SK-N-SH (cell line): ENCODE measurements at regions not wholly inside any gene's neighbourhood (a gene's known extent, or its start where the extent isn't known, plus 50 kb on each side); places are given as distances from the start of the nearest gene placed in this dataset.

ENCODE experiments used
- CTCF ChIA-PET: fragments of 300-600, 350-600 bp; formaldehyde crosslinking; extraction: SDS; loops from one replicate; lab custom pipeline; 2021; lab: Yijun Ruan, JAX
- POLR2A ChIA-PET: fragments of 350-600 bp; sonication (Branson Sonifier 250); formaldehyde crosslinking; extraction: SDS; loops from one replicate; lab custom pipeline; 2020; ENCODE audit warnings: antibody characterized with exemption, inconsistent platforms; lab: Yijun Ruan, JAX
- DNase-seq: peaks from one replicate; pipeline ENCODE4 v3.0.0; 2012
- H2AFZ ChIP-seq: fragments of 200-600 bp; sonication (generic); 2 replicates; pipeline ENCODE4 v1.8.1; 2016; ENCODE audit warnings: antibody characterized with exemption, mild to moderate bottlenecking, low read depth
- H3F3A ChIP-seq: fragments of 200-600 bp; sonication (generic); replicated peaks from 2 replicates; pipeline ENCODE3; 2016; ENCODE audit warnings: antibody characterized with exemption, mild to moderate bottlenecking; ENCODE audit not compliant: insufficient read depth
- H3K27ac ChIP-seq, 2 experiments: fragments of 200-500 bp in 1 of 2; fragments of 200-600 bp in 1 of 2; sonication (Bioruptor generic) in 1 of 2; sonication (generic), shearing (Covaris generic) in 1 of 2; 2 replicates each; pipeline versions ENCODE4 v1.5.1 to v1.6.1; 2014 to 2016; ENCODE audit warnings: low read depth in 2 of 2, inconsistent platforms in 1 of 2, low read length in 1 of 2, mild to moderate bottlenecking in 1 of 2, mixed read lengths in 1 of 2
- H3K27me3 ChIP-seq: fragments of 200-600 bp; sonication (generic), shearing (Covaris generic); 2 replicates; pipeline ENCODE4 v1.6.1; 2016; ENCODE audit warnings: mixed run types; ENCODE audit not compliant: insufficient read depth
- H3K36me3 ChIP-seq, 2 experiments: fragments of 200-500 bp in 1 of 2; fragments of 200-600 bp in 1 of 2; sonication (Bioruptor generic) in 1 of 2; sonication (generic) in 1 of 2; replicated peaks in 1 of 2; 2 replicates each; pipeline versions ENCODE3 to v1.5.1; 2014 to 2016; ENCODE audit warnings: low read length in 1 of 2, mild to moderate bottlenecking in 1 of 2; ENCODE audit not compliant: insufficient read depth in 2 of 2, control insufficient read depth in 1 of 2
- H3K4me1 ChIP-seq, 2 experiments: fragments of 200-500 bp in 1 of 2; fragments of 200-600 bp in 1 of 2; sonication (Bioruptor generic) in 1 of 2; sonication (generic), shearing (Covaris generic) in 1 of 2; 2 replicates each; pipeline versions ENCODE4 v1.5.1 to v1.6.1; 2014 to 2016; ENCODE audit warnings: low read depth in 1 of 2, low read length in 1 of 2, mixed run types in 1 of 2; ENCODE audit not compliant: insufficient read depth in 2 of 2, control insufficient read depth in 1 of 2
- H3K4me2 ChIP-seq: fragments of 200-600 bp; sonication (generic), shearing (Covaris generic); 2 replicates; pipeline ENCODE4 v1.6.1; 2017; ENCODE audit warnings: mixed run types
- H3K4me3 ChIP-seq, 2 experiments: fragments of 200-500 bp in 1 of 2; fragments of 200-600 bp in 1 of 2; sonication (Bioruptor generic) in 1 of 2; sonication (generic), shearing (Covaris generic) in 1 of 2; 2 replicates each; pipeline versions ENCODE4 v1.5.1 to v1.8.1; 2014 to 2016; ENCODE audit warnings: low read depth in 2 of 2, inconsistent platforms in 1 of 2, low read length in 1 of 2, mild to moderate bottlenecking in 1 of 2, mixed read lengths in 1 of 2, moderate library complexity in 1 of 2
- H3K79me2 ChIP-seq: fragments of 200-600 bp; sonication (generic); 2 replicates; pipeline ENCODE4 v1.8.1; 2017; ENCODE audit warnings: mild to moderate bottlenecking; ENCODE audit not compliant: insufficient read depth
- H3K9ac ChIP-seq: fragments of 200-600 bp; sonication (generic); 2 replicates; pipeline ENCODE4 v1.6.1; 2017; ENCODE audit warnings: mixed run types
- H3K9me2 ChIP-seq: fragments of 200-600 bp; sonication (generic); 2 replicates; pipeline ENCODE4 v1.6.1; 2017; ENCODE audit warnings: mixed run types
- H3K9me3 ChIP-seq: fragments of 200-600 bp; sonication (generic); 2 replicates; pipeline ENCODE4 v1.6.1; 2017; ENCODE audit warnings: mixed run types, mild to moderate bottlenecking, moderate library complexity
- H4K20me1 ChIP-seq: fragments of 200-600 bp; sonication (generic); 2 replicates; pipeline ENCODE4 v1.6.1; 2017; ENCODE audit warnings: mild to moderate bottlenecking, mixed run types; ENCODE audit not compliant: insufficient read depth
- ELF1 ChIP-seq: IDR thresholded peaks from 2 replicates; pipeline ENCODE4 v1.4.0; 2012
- EZH2phosphoT487 ChIP-seq: fragments of 200-600 bp; sonication (generic); IDR thresholded peaks from 2 replicates; pipeline ENCODE4 v1.6.1; 2017; ENCODE audit warnings: low read depth, mixed run types, mild to moderate bottlenecking, antibody characterized with exemption, moderate library complexity, borderline replicate concordance
- FOSL2 ChIP-seq: IDR thresholded peaks from 2 replicates; pipeline ENCODE4 v1.4.0; 2012; ENCODE audit warnings: low read depth, mild to moderate bottlenecking, moderate library complexity, borderline replicate concordance
- FOXJ3 ChIP-seq: sonication (generic); formaldehyde crosslinking; IDR thresholded peaks from 2 replicates; pipeline ENCODE4 v1.5.1; 2020; ENCODE audit warnings: mild to moderate bottlenecking, missing genetic modification reagents
- FOXM1 ChIP-seq: IDR thresholded peaks from 2 replicates; pipeline ENCODE4 v1.4.0; 2012; ENCODE audit warnings: low read depth, mild to moderate bottlenecking
- JUND ChIP-seq: IDR thresholded peaks from 2 replicates; pipeline ENCODE4 v1.4.0; 2012
- MXI1 ChIP-seq: IDR thresholded peaks from 2 replicates; pipeline ENCODE4 v1.6.1; 2012; ENCODE audit warnings: mild to moderate bottlenecking, low read depth, low read length, improper control_type of control experiment
- NFIC ChIP-seq: IDR thresholded peaks from 2 replicates; pipeline ENCODE4 v1.4.0; 2012; ENCODE audit warnings: borderline replicate concordance
- NRF1 ChIP-seq: IDR thresholded peaks from 2 replicates; pipeline ENCODE4 v1.6.1; 2012; ENCODE audit warnings: low read depth, mild to moderate bottlenecking, low read length
- RCOR1 ChIP-seq: fragments of 150-350 bp; IDR thresholded peaks from 2 replicates; pipeline ENCODE4 v1.6.1; 2017; ENCODE audit warnings: antibody characterized with exemption, low read length
- RFX5 ChIP-seq: IDR thresholded peaks from 2 replicates; pipeline ENCODE4 v1.6.1; 2012; ENCODE audit warnings: mild to moderate bottlenecking, improper control_type of control experiment, low read length
- SIN3A ChIP-seq: IDR thresholded peaks from 2 replicates; pipeline ENCODE4 v1.6.1; 2012; ENCODE audit warnings: low read depth, mild to moderate bottlenecking, low read length, moderate library complexity, borderline replicate concordance
- SMC3 ChIP-seq: IDR thresholded peaks from 2 replicates; pipeline ENCODE4 v1.6.1; 2012; ENCODE audit warnings: low read depth, low read length, improper control_type of control experiment
- TAF1 ChIP-seq: IDR thresholded peaks from 2 replicates; pipeline ENCODE4 v1.6.1; 2012; ENCODE audit warnings: low read depth, mild to moderate bottlenecking, low read length, moderate library complexity, borderline replicate concordance
- TCF12 ChIP-seq: IDR thresholded peaks from 2 replicates; pipeline ENCODE4 v1.4.0; 2012
- TEAD4 ChIP-seq: IDR thresholded peaks from 2 replicates; pipeline ENCODE4 v1.4.0; 2012; ENCODE audit warnings: mild to moderate bottlenecking, borderline replicate concordance; ENCODE audit not compliant: insufficient read depth
- USF1 ChIP-seq: IDR thresholded peaks from 2 replicates; pipeline ENCODE4 v1.4.0; 2012; ENCODE audit warnings: low read depth, borderline replicate concordance
- YY1 ChIP-seq: IDR thresholded peaks from 2 replicates; pipeline ENCODE4 v1.4.0; 2012; ENCODE audit warnings: low read depth, mild to moderate bottlenecking
- TF ChIP-seq, protein P1 (sequence below): IDR thresholded peaks from 2 replicates; pipeline ENCODE4 v1.4.0; 2012; ENCODE audit warnings: low read depth
- TF ChIP-seq, protein P2 (sequence below): IDR thresholded peaks from 2 replicates; pipeline ENCODE4; 2012
- TF ChIP-seq, protein P3 (sequence below): fragments of 200-600 bp; sonication (generic); IDR thresholded peaks from 2 replicates; pipeline ENCODE4 v1.6.1; 2017; ENCODE audit warnings: antibody characterized with exemption, mild to moderate bottlenecking, moderate library complexity

DNA sequence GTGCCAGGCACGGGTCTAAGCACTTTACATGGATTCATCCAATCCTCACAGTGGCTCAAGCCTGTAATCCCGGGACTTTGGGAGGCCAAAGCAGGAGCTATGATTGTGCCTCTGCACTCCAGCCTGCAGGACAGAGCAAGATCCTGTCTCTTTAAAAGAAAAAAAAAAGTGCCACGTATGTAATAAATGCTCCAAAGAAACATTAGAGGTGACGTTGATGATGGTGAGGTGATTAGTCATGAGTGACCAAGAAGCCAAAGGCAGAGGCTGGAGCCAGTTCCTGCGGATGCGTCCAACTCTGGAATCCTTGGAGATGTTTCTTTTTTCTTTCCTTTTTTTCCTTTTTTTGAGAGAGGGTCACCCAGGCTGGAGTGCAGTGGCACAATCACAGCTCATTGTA lies 59.4 kb upstream of the SIAH1 start (continued):
- TF ChIP-seq NFIC (0 out of 2 replicates have a peak, but pooled peaks have one; percentile 20), RFX5 (peak; percentile 59; the same call in 1 of the 2 replicates), MXI1 (no peak), JUND (peak; percentile 25; the same call in 1 of the 2 replicates), TCF12 (peak; percentile 27; the same call in 1 of the 2 replicates), USF1 (no peak), FOXJ3 (CRISPR knock-in tag) (no peak), EZH2phosphoT487 (no peak), YY1 (no peak), NRF1 (no peak), TAF1 (no peak), SIN3A (no peak), ELF1 (no peak), RCOR1 (no peak), FOSL2 (peak; percentile 76), SMC3 (no peak)
- TF ChIP-seq, protein P1, sequence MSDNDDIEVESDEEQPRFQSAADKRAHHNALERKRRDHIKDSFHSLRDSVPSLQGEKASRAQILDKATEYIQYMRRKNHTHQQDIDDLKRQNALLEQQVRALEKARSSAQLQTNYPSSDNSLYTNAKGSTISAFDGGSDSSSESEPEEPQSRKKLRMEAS = peak; percentile 54; the same call in 1 of the 2 replicates
- TF ChIP-seq, protein P2, sequence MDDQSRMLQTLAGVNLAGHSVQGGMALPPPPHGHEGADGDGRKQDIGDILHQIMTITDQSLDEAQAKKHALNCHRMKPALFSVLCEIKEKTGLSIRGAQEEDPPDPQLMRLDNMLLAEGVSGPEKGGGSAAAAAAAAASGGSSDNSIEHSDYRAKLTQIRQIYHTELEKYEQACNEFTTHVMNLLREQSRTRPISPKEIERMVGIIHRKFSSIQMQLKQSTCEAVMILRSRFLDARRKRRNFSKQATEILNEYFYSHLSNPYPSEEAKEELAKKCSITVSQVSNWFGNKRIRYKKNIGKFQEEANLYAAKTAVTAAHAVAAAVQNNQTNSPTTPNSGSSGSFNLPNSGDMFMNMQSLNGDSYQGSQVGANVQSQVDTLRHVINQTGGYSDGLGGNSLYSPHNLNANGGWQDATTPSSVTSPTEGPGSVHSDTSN = peak; percentile 82

- ChIA-PET POLR2A (no interaction called here), CTCF (no interaction called here)
- Histone ChIP-seq H3K27me3 (no peaks in the 10 kb centered on the region), H3K9me2 (no peaks in the 10 kb centered on the region), H3F3A (peaks cover 8% of the 10 kb centered on the region), H4K20me1 (no peaks in the 10 kb centered on the region), H3K4me1 (0 out of 4 replicates have a peak, but pooled peaks cover 0 to 7% of the 10 kb centered on the region in 2 experiments), H3K36me3 (no peaks in the 10 kb centered on the region), H2AFZ (no peak overlapping the region), H3K4me3 (no peak overlapping the region), H3K27ac (no peak overlapping the region), H3K79me2 (no peaks in the 10 kb centered on the region), H3K9ac (no peak overlapping the region), H3K9me3 (no peaks in the 10 kb centered on the region), H3K4me2 (no peak overlapping the region)
- TF ChIP-seq FOXJ3 (CRISPR knock-in tag) = no peak
- TF ChIP-seq FOSL2 = no peak
- no peak for TF ChIP-seq TEAD4
- no peak for TF ChIP-seq TAF1
- TF ChIP-seq EZH2phosphoT487 = no peak
- no peak for TF ChIP-seq FOXM1
- no peak for TF ChIP-seq RFX5
- no peak for TF ChIP-seq USF1
- TF ChIP-seq YY1 = no peak
- TF ChIP-seq TCF12 = no peak
- TF ChIP-seq MXI1 = no peak
- TF ChIP-seq, protein P3, sequence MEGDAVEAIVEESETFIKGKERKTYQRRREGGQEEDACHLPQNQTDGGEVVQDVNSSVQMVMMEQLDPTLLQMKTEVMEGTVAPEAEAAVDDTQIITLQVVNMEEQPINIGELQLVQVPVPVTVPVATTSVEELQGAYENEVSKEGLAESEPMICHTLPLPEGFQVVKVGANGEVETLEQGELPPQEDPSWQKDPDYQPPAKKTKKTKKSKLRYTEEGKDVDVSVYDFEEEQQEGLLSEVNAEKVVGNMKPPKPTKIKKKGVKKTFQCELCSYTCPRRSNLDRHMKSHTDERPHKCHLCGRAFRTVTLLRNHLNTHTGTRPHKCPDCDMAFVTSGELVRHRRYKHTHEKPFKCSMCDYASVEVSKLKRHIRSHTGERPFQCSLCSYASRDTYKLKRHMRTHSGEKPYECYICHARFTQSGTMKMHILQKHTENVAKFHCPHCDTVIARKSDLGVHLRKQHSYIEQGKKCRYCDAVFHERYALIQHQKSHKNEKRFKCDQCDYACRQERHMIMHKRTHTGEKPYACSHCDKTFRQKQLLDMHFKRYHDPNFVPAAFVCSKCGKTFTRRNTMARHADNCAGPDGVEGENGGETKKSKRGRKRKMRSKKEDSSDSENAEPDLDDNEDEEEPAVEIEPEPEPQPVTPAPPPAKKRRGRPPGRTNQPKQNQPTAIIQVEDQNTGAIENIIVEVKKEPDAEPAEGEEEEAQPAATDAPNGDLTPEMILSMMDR = no peak
- no peak for TF ChIP-seq JUND
- DNase-seq = no peak
Observed at GRCh38 chr16:48442379-48442778, 57.2 kb upstream of the SIAH1 start.
